NCI-H1694 treated with DMSO at 0.1 percent for 48 hours (cell line): ENCODE measurements at regions not wholly inside any gene's neighbourhood (a gene's known extent, or its start where the extent isn't known, plus 50 kb on each side); places are given as distances from the start of the nearest gene placed in this dataset.

Experiments
- DNase-seq: peaks from one replicate; lab custom pipeline; 2025; lab: John Stamatoyannopoulos, UW

DNA sequence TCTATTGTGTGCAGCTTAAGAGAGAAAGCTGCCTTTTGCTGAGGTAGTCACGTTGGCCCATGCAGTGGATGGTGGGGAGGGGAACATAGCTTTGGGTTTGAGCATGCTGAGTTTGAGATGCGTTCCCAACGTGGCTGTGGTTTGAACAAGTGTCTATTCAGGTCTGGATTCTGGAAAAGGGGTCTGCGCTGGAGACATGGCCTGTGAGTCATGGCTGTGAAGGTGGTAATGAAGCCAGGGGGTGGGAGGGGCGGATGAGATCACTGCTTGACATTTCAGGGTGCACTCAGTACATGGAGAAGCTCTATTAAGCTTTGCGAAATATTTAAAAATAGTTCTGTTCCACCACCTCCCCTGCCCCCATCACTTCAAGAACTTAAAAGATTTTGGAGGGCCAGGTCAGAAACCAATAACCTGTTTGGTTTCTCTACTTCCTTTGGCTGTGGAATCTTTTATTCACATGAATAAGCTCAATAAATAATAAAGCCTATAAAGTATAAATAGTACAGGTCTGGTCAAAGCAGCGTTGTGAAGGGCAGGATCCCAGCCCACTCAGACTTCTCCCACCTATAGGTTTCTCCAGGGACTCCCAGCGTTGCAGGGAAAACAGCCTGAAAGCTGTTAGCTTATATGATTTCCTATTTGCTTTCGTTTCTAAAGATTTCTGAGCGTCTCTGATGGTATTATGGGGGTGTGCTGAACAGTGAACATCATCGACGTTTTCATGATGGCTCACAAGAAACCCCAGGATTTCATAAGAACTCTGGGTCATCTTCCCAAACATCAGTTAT lies 189.9 kb downstream of the NSG2 start:
- DNase-seq, result no peak

DNA sequence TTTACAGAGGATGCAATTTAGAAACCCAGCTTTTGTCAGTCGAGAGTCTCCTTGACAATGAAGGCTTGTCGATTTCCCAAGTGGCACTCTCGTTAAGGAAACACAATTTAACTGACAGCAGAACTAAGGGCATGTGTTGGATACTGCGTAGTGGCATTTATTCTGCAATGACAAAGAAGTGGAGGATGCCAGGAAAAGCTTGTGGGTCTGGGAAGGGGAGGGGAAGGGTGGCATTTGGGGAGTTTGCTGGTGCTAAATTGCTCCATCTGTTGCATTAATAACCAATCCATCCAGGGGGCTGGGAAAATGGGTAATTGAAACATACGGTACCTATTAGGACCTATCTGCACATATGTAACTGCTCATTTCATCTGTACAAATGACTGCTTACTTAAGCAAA lies 190.6 kb downstream of the NSG2 start:
- no peak for DNase-seq

GRCh38 chr5:174239718-174240117 lies 194.2 kb downstream of the NSG2 start:
- DNase-seq, result no peak

GRCh38 chr5:174242573-174242972 lies 197.1 kb downstream of the NSG2 start:
- no peak for DNase-seq

- no peak for DNase-seq
Measured at GRCh38 chr5:174243904-174244303, 198.4 kb downstream of the NSG2 start.

DNA sequence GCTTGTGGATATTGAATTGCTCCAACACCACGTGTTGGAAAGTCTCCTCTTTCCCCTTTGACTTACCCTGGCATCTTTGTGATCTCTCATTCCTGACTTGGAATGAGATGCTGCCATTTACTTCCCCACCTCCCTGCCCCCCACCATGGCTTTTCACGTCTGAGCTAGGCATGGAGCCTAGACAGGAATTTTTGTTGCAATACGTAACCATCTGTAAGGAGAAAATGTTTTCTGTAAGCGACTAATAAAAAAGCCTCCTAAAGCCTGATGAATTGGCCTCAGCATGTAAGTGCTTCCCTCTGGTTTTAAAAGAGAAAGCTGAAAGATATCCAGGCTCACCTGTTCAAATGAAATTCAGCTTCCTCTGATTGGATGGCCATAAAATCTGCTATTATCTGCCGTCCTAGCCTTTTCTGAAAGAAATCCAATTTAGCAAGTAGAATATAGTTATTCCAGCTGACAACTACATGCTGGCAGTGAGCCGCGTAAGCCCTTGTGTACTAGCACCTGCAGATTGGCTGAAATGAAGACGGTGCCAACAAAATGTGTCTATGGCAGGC lies 200.1 kb downstream of the NSG2 start:
- no peak for DNase-seq

- DNase-seq, result no peak
Measured at GRCh38 chr5:174246743-174247142, 201.2 kb downstream of the NSG2 start.

DNA sequence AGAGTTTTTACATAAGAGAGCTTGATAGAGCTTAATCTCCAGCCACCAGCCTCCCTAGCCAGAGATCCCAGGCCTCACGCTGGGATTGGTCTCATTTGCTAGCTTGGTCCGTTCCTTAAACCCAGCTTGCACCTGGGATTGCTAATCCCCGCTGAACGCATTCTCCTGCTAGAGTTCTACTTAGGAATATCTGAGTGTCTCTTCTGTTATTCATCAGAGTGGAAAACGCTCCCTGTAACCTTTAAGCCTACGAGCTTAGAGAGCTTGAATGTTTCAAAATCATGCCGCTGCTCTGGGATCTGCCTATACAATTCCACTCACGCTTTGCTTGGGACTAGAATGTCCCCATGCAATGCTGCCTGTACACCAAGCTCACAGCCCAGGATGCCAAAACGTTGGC lies 201.8 kb downstream of the NSG2 start:
- DNase-seq, result no peak

DNA sequence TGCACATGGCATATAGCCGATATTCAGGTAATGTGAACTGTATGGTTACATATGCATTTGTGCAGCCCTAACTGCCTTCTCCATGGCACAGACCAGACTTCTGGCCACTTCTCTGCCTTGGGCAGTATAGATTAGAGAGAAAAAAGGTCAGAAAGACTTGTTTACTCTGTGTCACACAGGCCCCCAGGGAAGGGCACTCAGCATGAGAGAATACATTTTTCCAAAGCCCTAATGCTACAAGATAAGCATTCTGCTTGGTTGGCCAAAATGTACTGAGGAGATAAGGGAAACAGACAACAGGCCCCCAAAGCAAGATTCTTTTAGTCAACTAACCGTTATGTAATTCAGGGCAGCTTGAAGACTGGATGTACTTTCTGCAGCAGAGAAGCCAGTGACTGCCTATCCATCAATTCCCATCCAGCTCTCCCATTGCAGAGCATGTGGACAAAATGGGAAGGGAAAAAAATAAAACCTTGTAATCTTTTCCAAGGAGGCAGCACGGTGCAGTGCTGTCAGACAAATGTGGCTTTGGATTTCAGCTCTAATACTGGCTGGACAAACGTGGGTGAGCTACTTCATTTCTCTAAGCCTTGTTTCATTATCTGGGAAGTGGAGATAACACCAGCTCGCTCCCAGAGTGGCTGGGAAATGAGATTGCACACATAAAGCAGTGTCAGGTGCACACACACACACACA lies 205.9 kb downstream of the NSG2 start:
- no peak for DNase-seq

GRCh38 chr5:174252121-174252520 lies 206.6 kb downstream of the NSG2 start:
- no peak for DNase-seq

DNA sequence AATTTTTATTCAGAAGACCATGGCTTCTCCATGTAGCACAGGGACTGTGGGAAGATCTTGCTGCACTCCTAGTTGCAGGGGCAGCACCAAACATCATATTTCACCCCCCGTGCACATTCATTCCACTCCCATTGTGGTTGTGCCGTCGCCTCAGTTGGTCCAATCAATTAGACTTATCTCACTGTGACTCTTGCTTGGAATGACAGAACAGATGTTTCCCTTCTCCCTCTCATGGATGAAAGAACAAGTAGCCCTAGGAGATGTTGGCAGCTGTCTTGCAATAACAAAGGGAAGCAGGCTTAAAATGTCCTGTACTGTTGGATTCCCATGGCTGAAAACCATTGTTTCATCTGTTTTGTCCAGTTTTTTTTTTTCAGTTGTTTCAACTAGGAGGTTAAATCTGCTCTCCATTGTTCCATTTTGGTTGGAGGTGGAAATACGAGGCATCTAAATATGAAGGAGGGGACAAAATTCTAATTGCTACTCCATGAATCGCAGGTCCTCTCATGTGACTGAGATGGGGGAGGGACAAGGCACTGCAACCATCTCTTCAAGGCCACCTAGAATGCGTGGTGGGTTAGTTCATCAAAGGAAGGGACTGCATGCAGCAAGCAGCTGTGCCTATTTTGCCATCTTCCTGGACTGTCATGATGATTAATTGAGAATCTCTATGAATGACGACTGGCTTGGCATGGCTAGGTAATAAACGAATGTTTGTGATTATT lies 214.4 kb downstream of the NSG2 start:
- no peak for DNase-seq

DNA sequence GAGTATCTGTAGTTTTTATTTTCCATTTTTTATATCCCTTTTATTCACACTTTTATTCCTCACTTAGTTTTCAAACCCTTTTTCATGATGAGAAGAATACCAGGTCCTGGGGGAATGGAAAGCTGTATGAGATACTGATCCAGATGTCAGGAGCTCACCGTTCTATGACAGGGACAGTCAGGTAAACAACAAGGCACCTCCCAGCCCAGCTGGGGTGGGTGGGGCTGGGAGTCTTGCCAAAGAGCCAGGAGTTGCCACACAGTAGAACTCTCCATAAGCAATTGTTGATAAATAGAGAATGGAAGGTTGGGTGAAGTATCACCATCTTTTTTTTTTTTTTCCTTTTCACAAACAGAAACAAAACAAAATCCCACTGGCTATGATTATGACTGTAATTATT lies 225.8 kb downstream of the NSG2 start:
- DNase-seq, result no peak

- DNase-seq, result no peak
Measured at GRCh38 chr5:174272671-174273070, 227.2 kb downstream of the NSG2 start.

- DNase-seq, result no peak
Measured at GRCh38 chr5:174273325-174273724, 227.8 kb downstream of the NSG2 start.

DNA sequence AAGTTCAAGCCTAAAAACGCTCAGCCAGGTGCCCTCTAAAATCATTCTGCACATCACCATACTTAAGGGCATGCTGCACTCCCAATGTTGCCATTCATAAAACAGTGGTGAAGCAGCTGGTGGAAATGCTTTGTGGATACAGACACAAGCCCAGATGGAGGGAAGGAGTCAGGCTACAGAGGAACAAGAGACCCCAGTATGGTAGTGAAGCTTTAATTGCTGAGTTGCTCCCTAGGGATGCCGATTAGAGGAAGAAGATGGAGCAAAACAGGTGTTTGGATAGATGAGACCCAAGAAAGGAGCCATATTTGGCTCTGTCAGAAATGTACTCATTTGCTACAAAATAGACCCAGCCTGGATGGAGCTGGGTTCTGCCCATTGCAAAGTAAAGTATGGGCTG lies 230.5 kb downstream of the NSG2 start:
- no peak for DNase-seq

DNA sequence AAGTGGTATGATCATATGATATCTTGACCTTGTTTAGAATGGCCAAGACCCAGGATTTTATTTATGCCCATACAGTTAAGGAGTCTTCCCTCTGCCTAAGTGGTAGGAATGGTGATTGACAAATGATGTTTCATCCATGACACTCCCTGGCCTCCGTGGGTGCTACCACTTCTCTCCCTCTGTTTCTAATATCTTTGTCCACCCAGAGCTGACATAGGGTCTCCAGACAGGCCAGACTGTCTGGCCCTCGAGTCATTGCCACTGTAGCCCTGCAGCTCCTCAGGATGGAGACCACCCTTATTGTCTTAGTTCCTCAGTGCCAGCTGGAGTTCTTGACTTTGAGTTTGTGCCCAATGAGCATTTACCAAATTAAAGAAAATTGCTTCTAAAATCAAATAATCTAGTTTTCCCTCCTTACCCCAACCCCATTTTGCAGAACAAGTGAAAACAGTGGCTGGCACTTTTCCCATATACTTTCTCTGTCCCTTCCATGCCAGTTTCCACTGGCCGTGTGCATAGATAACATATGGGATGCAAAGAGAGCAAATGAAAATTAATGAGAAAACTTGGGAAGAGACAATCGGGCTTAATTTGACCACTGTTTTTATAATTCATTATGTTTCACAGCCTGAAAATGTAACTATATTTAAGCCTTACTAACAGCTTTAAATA lies 235.7 kb downstream of the NSG2 start:
- DNase-seq, result no peak

DNA sequence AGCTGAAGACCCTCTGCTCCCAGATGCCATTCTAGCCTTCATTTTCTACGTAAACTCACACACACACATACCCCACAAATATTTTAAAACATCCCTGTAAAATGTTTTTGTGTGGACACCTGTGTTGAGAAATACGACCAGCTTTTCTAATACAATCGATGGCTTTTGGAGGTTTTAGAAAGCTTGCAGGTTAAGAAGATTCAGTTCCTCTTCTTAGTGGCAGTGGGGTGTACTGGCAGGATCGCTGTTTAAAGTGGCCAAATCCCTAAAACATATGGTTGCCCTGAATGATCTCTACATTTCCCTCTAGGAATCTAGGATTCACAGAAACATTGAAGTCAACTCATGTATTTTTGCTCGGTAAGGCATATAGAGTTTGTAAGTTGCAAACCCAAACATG lies 236.3 kb downstream of the NSG2 start:
- DNase-seq, result no peak

GRCh38 chr5:174282391-174282790 lies 236.9 kb downstream of the NSG2 start:
- no peak for DNase-seq

DNA sequence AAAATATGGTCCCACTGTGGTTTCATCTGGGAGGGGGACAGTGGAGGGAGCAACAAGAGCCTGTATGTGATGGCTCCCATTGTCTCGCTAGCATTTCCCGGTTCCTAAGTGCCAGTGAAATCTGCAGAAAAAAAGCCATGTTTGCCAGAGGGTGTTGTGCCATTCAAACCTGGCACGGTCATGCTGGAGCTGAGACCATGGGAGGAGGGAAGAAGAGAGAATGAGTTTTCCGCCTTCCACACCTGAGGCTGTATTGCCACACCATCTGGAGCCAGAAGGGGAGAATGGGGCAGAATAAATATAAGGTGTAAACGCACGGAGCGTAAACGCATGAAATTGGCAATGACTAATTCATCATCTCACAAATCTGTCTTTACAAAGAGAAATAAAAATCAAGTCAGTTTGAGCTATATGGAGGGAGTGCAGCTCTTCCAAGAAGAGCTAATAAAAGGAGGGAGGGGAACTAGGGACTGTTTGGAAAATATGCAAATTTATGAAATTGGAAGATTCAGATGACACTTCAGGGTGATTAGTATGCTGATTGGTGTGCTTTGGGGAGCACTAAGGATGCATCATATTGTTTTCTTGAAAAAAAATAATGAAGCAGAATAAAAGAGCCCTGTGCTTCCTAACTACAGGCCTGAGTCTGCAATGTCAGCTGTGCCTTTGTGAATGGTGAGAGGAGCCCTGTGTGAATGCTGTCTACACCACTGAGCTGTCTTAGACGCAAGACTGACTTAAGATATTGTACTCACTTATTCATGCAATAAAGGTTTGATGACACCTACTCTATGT lies 237.9 kb downstream of the NSG2 start:
- no peak for DNase-seq

DNA sequence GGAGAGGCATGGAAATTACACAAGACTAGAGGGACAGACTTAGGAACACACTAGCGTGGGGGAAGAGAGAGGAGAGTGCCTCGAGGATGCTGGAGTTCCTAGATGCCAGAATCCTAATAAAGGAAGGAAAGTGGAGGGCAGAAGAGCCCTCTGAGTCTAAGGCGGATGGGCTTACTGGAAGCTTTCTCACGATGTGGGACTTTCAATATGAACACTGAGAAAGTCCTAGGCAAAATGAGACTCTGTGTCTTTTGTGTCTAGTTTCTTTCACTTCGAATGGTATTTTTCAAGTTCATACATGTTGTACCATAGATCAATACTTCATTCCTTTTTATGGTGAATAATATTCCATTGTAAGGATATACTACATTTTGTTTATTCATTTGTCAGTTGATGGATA lies 239.4 kb downstream of the NSG2 start:
- no peak for DNase-seq

DNA sequence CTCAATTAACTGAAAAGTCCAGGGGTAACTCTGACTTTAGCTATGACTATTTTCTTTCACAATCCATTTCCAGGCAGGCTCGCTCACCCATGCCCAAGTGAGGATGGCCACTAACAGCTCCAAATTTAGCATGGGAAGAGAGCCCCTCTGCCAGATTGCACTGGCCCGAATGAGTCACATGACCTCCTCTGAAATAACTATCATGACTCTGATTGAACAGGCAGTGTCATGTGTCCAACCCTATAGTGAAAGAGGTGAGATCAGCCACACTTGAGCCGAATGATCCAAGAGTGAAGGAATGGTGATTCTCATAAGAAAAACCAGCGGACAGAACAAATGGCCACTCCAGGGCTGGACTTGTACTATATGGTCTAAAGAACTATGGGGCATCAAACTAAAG lies 242.3 kb downstream of the NSG2 start:
- DNase-seq, result no peak
